ENCODE measurements at regions not wholly inside any gene's neighbourhood (a gene's known extent, or its start where the extent isn't known, plus 50 kb on each side); places are given as distances from the start of the nearest gene placed in this dataset.

DNA sequence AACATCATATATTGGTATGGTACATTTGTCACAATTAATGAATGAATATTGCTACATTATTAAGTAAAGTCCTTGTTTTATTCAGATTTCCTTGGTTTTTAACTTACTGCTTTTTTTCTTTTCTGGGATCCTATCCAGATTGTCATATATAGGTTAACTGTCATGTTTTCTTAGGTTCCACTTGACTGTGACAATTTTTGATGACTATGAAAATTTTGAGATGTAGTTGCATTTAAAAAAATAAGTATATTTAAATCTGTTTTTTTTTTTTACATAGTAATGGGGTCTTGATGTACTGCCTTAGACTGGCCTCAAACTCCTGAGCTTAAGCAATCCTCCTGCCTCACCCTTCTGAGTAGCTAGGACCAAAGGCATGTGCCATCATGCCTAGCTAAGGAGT is 76.8 kb downstream of the ATP6V1G3 start:
- TF ChIP-seq, protein P1, sequence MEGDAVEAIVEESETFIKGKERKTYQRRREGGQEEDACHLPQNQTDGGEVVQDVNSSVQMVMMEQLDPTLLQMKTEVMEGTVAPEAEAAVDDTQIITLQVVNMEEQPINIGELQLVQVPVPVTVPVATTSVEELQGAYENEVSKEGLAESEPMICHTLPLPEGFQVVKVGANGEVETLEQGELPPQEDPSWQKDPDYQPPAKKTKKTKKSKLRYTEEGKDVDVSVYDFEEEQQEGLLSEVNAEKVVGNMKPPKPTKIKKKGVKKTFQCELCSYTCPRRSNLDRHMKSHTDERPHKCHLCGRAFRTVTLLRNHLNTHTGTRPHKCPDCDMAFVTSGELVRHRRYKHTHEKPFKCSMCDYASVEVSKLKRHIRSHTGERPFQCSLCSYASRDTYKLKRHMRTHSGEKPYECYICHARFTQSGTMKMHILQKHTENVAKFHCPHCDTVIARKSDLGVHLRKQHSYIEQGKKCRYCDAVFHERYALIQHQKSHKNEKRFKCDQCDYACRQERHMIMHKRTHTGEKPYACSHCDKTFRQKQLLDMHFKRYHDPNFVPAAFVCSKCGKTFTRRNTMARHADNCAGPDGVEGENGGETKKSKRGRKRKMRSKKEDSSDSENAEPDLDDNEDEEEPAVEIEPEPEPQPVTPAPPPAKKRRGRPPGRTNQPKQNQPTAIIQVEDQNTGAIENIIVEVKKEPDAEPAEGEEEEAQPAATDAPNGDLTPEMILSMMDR (IDR thresholded peaks at IDR 0.05), result no peak
- TF ChIP-seq POLR2AphosphoS5 (IDR thresholded peaks at IDR 0.05) (no peak), POLR2A (IDR thresholded peaks at IDR 0.05) (no peak)

Measured in gastroesophageal sphincter (tissue), 3 donors.